IPS-18a (cell line): ENCODE measurements at regions not wholly inside any gene's neighbourhood (a gene's known extent, or its start where the extent isn't known, plus 50 kb on each side); places are given as distances from the start of the nearest gene placed in this dataset.

Source experiments
- H3K27ac ChIP-seq: one replicate; pipeline ENCODE4 v1.5.1; 2013; ENCODE audit warnings: low read length
- H3K27me3 ChIP-seq: one replicate; pipeline ENCODE4 v1.6.1; 2013; ENCODE audit warnings: mild to moderate bottlenecking, low read length; ENCODE audit not compliant: control insufficient read depth, insufficient read depth
- H3K36me3 ChIP-seq: one replicate; pipeline ENCODE4 v1.6.1; 2013; ENCODE audit warnings: low read depth, low read length; ENCODE audit not compliant: control insufficient read depth
- H3K4me1 ChIP-seq: one replicate; pipeline ENCODE4 v1.6.1; 2013; ENCODE audit warnings: low read depth, low read length; ENCODE audit not compliant: control insufficient read depth
- H3K4me3 ChIP-seq: one replicate; pipeline ENCODE4 v1.5.1; 2013; ENCODE audit warnings: low read length
- H3K9ac ChIP-seq: one replicate; pipeline ENCODE4 v1.6.1; 2013; ENCODE audit warnings: mild to moderate bottlenecking, low read length, moderate library complexity
- H3K9me3 ChIP-seq: one replicate; pipeline ENCODE4 v1.6.1; 2013; ENCODE audit warnings: low read depth, low read length; ENCODE audit not compliant: control insufficient read depth

GRCh38 chr12:12018454-12018853 is 52.3 kb upstream of the BCL2L14 start:
- no peak overlapping the region for H3K4me3 ChIP-seq
- H3K27me3 ChIP-seq, result no peaks in the 10 kb centered on the region
- no peak overlapping the region for H3K9ac ChIP-seq
- peaks cover 11% of the 10 kb centered on the region for H3K4me1 ChIP-seq
- H3K27ac ChIP-seq, result no peak overlapping the region
- H3K9me3 ChIP-seq, result no peaks in the 10 kb centered on the region
- no peaks in the 10 kb centered on the region for H3K36me3 ChIP-seq

DNA sequence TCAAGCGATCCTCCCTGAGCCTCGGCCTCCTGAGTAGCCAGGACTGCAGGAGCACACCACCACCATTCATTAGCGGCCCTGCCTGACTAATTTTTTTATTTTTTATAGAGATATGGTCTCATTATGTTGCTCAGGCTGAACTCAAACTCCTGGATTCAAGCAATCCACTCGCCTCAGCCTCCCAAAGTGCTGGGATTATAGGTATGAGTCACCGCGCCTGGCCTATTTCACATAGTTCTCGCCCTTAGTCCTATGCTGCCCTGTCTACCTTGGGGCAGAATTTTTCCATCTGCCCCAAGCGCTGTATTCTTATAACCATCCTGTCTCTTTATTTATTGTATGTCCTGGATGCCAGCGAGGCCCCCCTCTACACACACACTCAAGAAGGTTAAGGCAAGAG is 50.9 kb upstream of the BCL2L14 start:
- H3K27me3 ChIP-seq, result no peaks in the 10 kb centered on the region

DNA sequence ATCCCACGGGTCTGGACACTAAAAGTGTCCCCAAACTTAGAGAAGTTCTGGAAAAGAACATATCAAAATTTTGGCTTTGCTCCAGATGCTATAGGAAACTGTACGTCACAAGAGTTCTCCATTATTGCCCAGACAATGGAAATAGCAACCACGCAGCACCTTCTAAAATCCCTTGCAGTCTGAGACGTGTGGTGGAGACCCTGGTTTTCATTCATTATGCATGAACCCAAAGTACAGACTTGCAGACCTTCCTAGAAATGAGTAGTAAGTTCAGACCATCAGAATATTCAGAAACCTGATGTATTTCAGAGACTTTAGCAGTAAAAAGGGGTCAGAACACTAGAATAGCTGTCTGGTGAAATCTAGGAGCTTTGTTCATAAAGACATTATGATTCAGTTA is 50.0 kb upstream of the BCL2L14 start:
- Histone ChIP-seq H3K9me3 (no peaks in the 10 kb centered on the region), H3K4me1 (peaks cover 11% of the 10 kb centered on the region), H3K36me3 (no peaks in the 10 kb centered on the region), H3K4me3 (no peak overlapping the region), H3K9ac (no peak overlapping the region), H3K27ac (no peak overlapping the region), H3K27me3 (no peaks in the 10 kb centered on the region)

More for the DNA sequence above, 50.9 kb upstream of the BCL2L14 start:
- Histone ChIP-seq H3K9me3 (no peaks in the 10 kb centered on the region), H3K4me1 (peaks cover 11% of the 10 kb centered on the region), H3K4me3 (no peak overlapping the region), H3K9ac (no peak overlapping the region), H3K27ac (no peak overlapping the region), H3K36me3 (no peaks in the 10 kb centered on the region)
